HEK293 (cell line): ENCODE measurements at regions not wholly inside any gene's neighbourhood (a gene's known extent, or its start where the extent isn't known, plus 50 kb on each side); places are given as distances from the start of the nearest gene placed in this dataset.

Experiments
- CTCF ChIA-PET: fragments of 350-600 bp; formaldehyde crosslinking; extraction: SDS; loops from one replicate; lab custom pipeline; 2021; ENCODE audit warnings: antibody characterized with exemption; lab: Yijun Ruan, JAX
- POLR2A ChIA-PET: fragments of 300-600 bp; formaldehyde crosslinking; extraction: SDS; loops from one replicate; lab custom pipeline; 2020; ENCODE audit warnings: antibody characterized with exemption, inconsistent platforms; lab: Yijun Ruan, JAX
- H3K27ac ChIP-seq: fragments of 200-500 bp; sonication (Bioruptor generic); 2 replicates; pipeline ENCODE4 v1.5.1; 2014; ENCODE audit warnings: low read depth, low read length, control low read depth, inconsistent platforms; ENCODE audit errors: extremely low read depth
- H3K36me3 ChIP-seq, 2 experiments: fragments of 200-500 bp in 1 of 2; sonication (Bioruptor generic) in 1 of 2; 1 replicate in 1 of 2; 2 replicates in 1 of 2; pipeline ENCODE4 v1.5.1; 2014 to 2017; ENCODE audit warnings: inconsistent platforms in 2 of 2, low read length in 2 of 2; ENCODE audit not compliant: control insufficient read depth in 2 of 2, insufficient read depth in 1 of 2
- H3K4me1 ChIP-seq: fragments of 200-500 bp; sonication (Bioruptor generic); 2 replicates; pipeline ENCODE4 v1.5.1; 2014; ENCODE audit warnings: mild to moderate bottlenecking, low read length, inconsistent platforms; ENCODE audit not compliant: control insufficient read depth, insufficient read depth
- H3K4me3 ChIP-seq: 2 replicates; pipeline ENCODE4 v1.5.1; 2011; ENCODE audit warnings: low read depth, mild to moderate bottlenecking, control low read depth, low read length, moderate library complexity
- H3K9me3 ChIP-seq: fragments of 200-500 bp; sonication (Bioruptor generic); 2 replicates; pipeline ENCODE4 v1.5.1; 2014; ENCODE audit warnings: low read depth, low read length, inconsistent platforms; ENCODE audit not compliant: control insufficient read depth, insufficient read depth
- ATF2 ChIP-seq: fragments of 450-650 bp; formaldehyde crosslinking; IDR thresholded peaks from 2 replicates; pipeline ENCODE4 v1.5.1; 2016; ENCODE audit warnings: missing biosample characterization, missing genetic modification characterization, low read depth
- KLF10 ChIP-seq: fragments of 450-650 bp; IDR thresholded peaks from 2 replicates; pipeline ENCODE4 v1.5.1; 2018; ENCODE audit warnings: missing biosample characterization, mild to moderate bottlenecking, missing genetic modification characterization
- KLF9 ChIP-seq: fragments of 450-650 bp; formaldehyde crosslinking; IDR thresholded peaks from 2 replicates; pipeline ENCODE4 v1.5.1; 2016; ENCODE audit warnings: missing biosample characterization, missing genetic modification characterization, low read depth
- SP7 ChIP-seq: fragments of 450-650 bp; formaldehyde crosslinking; IDR thresholded peaks from 2 replicates; pipeline ENCODE4 v1.5.1; 2016; ENCODE audit warnings: missing biosample characterization, missing genetic modification characterization
- ZBTB6 ChIP-seq: fragments of 450-650 bp; formaldehyde crosslinking; IDR thresholded peaks from 2 replicates; pipeline ENCODE4 v1.5.1; 2017; ENCODE audit warnings: missing biosample characterization, missing genetic modification characterization
- ZFP3 ChIP-seq: fragments of 450-650 bp; formaldehyde crosslinking; IDR thresholded peaks from 2 replicates; pipeline ENCODE4 v1.5.1; 2016; ENCODE audit warnings: low read depth, missing biosample characterization, missing genetic modification characterization
- ZNF174 ChIP-seq: fragments of 450-650 bp; formaldehyde crosslinking; IDR thresholded peaks from 2 replicates; pipeline ENCODE4 v1.5.0; 2017; ENCODE audit warnings: missing biosample characterization, mild to moderate bottlenecking, missing genetic modification characterization
- ZNF202 ChIP-seq: fragments of 450-650 bp; formaldehyde crosslinking; IDR thresholded peaks from 2 replicates; pipeline ENCODE4 v1.5.1; 2016; ENCODE audit warnings: missing biosample characterization, missing genetic modification characterization, borderline replicate concordance
- ZNF26 ChIP-seq: fragments of 450-650 bp; formaldehyde crosslinking; IDR thresholded peaks from 2 replicates; pipeline ENCODE4 v1.5.1; 2016; ENCODE audit warnings: missing biosample characterization, missing genetic modification characterization
- ZNF324 ChIP-seq: fragments of 450-650 bp; formaldehyde crosslinking; IDR thresholded peaks from 2 replicates; pipeline ENCODE4 v1.5.1; 2016; ENCODE audit warnings: missing biosample characterization, missing genetic modification characterization
- ZNF654 ChIP-seq: fragments of 450-650 bp; formaldehyde crosslinking; IDR thresholded peaks from 2 replicates; pipeline ENCODE4 v1.5.1; 2016; ENCODE audit warnings: low read depth, missing biosample characterization, missing genetic modification characterization
- ZNF785 ChIP-seq: fragments of 450-650 bp; formaldehyde crosslinking; IDR thresholded peaks from 2 replicates; pipeline ENCODE4 v1.5.1; 2016; ENCODE audit warnings: missing biosample characterization, missing genetic modification characterization
- TF ChIP-seq, protein P1 (sequence below): fragments of 450-650 bp; formaldehyde crosslinking; IDR thresholded peaks from 2 replicates; pipeline ENCODE4 v1.5.1; 2016; ENCODE audit warnings: missing biosample characterization, missing genetic modification characterization
- TF ChIP-seq, protein P2 (sequence below): fragments of 450-650 bp; formaldehyde crosslinking; conservative IDR thresholded peaks from 2 replicates; pipeline ENCODE4 v1.5.1; 2016; ENCODE audit warnings: low read depth, missing biosample characterization, missing genetic modification characterization
- TF ChIP-seq, protein P3 (sequence below): fragments of 450-650 bp; formaldehyde crosslinking; IDR thresholded peaks from 2 replicates; pipeline ENCODE4 v1.5.1; 2016; ENCODE audit warnings: missing biosample characterization, missing genetic modification characterization

GRCh38 chr12:115208098-115208497 lies 524.1 kb upstream of the TBX3 start (continued):
- TF ChIP-seq ZBTB6 (tag by site-specific recombination) (no peak), ZNF26 (no peak), KLF9 (tag by site-specific recombination) (no peak), SP7 (no peak), KLF10 (tag by site-specific recombination) (no peak), ZNF174 (tag by site-specific recombination) (no peak), ZNF654 (tag by site-specific recombination) (no peak)
- TF ChIP-seq, protein P1, sequence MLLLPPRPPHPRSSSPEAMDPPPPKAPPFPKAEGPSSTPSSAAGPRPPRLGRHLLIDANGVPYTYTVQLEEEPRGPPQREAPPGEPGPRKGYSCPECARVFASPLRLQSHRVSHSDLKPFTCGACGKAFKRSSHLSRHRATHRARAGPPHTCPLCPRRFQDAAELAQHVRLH (tag by site-specific recombination), result no peak

DNA sequence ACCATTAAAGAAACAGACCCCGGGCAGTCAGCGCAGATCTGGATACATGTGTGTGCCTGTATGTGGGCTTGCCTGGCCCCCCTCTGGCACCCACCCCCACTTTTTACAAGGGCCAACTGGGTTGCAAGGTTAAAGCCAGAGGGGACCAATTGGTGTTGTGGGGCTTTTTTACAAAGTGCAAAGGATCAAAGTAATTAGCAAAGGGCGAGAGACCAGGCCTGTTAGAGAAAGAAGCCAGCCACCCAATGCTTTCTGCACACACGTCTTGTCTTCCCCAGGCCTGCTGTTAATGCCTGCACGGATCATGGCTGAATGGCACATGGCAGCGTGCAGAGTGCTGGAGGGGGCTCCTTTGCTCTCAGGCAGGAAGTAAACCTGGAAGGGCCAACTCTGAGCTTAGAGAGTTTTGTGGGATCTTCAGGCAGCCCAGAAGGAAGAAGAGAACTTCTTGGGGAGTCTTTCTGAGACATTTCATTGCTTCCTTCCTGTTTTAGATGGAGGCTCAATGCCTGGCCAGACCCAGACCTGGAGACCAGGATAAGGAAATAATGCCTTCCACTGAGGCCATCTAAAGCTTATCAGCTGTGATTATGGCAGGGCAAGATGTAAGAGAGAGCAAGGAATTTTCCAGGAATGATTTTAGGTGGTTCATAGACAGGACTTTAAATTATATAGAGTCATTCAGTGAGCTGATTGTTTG lies 523.4 kb upstream of the TBX3 start:
- H3K4me3 ChIP-seq, result no peak overlapping the region
- POLR2A ChIA-PET, result interaction anchor here (0.5 to 0.6 kb wide), 2 partner anchors 148 to 523 kb away, joined by 3 read pairs; partner anchors contain the start of gene TBX3
- H3K4me1 ChIP-seq, result no peaks in the 10 kb centered on the region
- no peaks in the 10 kb centered on the region for H3K36me3 ChIP-seq
- TF ChIP-seq ZNF785 (tag by site-specific recombination) (no peak), ATF2 (tag by site-specific recombination) (no peak), ZFP3 (tag by site-specific recombination) (no peak), ZNF324 (tag by site-specific recombination) (no peak), ZNF202 (no peak), ZBTB6 (tag by site-specific recombination) (no peak)
- TF ChIP-seq, protein P2, sequence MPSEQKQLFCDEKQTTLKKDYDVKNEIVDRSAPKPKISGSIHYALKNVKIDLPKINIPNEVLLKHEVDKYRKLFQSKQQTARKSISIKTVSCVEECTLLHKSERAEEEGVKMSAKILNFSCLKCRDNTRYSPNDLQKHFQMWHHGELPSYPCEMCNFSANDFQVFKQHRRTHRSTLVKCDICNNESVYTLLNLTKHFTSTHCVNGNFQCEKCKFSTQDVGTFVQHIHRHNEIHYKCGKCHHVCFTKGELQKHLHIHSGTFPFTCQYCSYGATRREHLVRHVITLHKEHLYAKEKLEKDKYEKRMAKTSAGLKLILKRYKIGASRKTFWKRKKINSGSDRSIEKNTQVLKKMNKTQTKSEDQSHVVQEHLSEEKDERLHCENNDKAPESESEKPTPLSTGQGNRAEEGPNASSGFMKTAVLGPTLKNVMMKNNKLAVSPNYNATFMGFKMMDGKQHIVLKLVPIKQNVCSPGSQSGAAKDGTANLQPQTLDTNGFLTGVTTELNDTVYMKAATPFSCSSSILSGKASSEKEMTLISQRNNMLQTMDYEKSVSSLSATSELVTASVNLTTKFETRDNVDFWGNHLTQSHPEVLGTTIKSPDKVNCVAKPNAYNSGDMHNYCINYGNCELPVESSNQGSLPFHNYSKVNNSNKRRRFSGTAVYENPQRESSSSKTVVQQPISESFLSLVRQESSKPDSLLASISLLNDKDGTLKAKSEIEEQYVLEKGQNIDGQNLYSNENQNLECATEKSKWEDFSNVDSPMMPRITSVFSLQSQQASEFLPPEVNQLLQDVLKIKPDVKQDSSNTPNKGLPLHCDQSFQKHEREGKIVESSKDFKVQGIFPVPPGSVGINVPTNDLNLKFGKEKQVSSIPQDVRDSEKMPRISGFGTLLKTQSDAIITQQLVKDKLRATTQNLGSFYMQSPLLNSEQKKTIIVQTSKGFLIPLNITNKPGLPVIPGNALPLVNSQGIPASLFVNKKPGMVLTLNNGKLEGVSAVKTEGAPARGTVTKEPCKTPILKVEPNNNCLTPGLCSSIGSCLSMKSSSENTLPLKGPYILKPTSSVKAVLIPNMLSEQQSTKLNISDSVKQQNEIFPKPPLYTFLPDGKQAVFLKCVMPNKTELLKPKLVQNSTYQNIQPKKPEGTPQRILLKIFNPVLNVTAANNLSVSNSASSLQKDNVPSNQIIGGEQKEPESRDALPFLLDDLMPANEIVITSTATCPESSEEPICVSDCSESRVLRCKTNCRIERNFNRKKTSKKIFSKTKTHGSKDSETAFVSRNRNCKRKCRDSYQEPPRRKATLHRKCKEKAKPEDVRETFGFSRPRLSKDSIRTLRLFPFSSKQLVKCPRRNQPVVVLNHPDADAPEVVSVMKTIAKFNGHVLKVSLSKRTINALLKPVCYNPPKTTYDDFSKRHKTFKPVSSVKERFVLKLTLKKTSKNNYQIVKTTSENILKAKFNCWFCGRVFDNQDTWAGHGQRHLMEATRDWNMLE (tag by site-specific recombination), result no peak
- TF ChIP-seq, protein P3, sequence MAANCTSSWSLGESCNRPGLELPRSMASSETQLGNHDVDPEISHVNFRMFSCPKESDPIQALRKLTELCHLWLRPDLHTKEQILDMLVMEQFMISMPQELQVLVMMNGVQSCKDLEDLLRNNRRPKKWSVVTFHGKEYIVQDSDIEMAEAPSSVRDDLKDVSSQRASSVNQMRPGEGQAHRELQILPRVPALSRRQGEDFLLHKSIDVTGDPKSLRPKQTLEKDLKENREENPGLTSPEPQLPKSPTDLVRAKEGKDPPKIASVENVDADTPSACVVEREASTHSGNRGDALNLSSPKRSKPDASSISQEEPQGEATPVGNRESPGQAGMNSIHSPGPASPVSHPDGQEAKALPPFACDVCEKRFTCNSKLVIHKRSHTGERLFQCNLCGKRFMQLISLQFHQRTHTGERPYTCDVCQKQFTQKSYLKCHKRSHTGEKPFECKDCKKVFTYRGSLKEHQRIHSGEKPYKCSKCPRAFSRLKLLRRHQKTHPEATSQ (tag by site-specific recombination), result no peak
- no peak overlapping the region for H3K27ac ChIP-seq
- CTCF ChIA-PET, result no interaction called here
- H3K9me3 ChIP-seq, result no peaks in the 10 kb centered on the region
